K562 (cell line): ENCODE measurements at regions not wholly inside any gene's neighbourhood (a gene's known extent, or its start where the extent isn't known, plus 50 kb on each side); places are given as distances from the start of the nearest gene placed in this dataset.
A peak's percentile ranks its signal among the peaks of the same experiment; 100 is the strongest.

ENCODE experiments used
- ATAC-seq: fragments of 200-7000 bp; cut with Tn5 transposase; 3 replicates; pipeline ENCODE4 v1.9.1; 2020; ENCODE audit warnings: moderate library complexity
- BruUV-seq: library from RNA; stranded (reverse); fragments of 400-500 nt; replicated peaks from 2 replicates; lab custom pipeline; 2021; lab: Mats Ljungman, UMichigan
- CTCF ChIA-PET: fragments of 300-600 bp; formaldehyde crosslinking; extraction: SDS; loops from one replicate; lab custom pipeline; 2021; ENCODE audit warnings: low intra/inter-chr PET ratio; lab: Yijun Ruan, JAX
- POLR2A ChIA-PET: fragments of 300-600, 350-650 bp; sonication (Branson Sonifier 250); formaldehyde crosslinking; extraction: SDS; loops from one replicate; lab custom pipeline; 2021; ENCODE audit warnings: antibody characterized with exemption, inconsistent platforms; lab: Yijun Ruan, JAX
- DNase-seq, 4 experiments: peaks; one replicate each; pipeline versions ENCODE4 v3.0.0 to v3.0.0-alpha.2; 2011 to 2018; ENCODE audit warnings: low spot score in 3 of 4, mixed read lengths in 3 of 4; ENCODE audit errors: extremely low read depth in 1 of 4
- FAIRE-seq: peaks from 2 replicates; lab custom pipeline; 2011; peaks lifted over from hg19 to GRCh38; lab: Jason Lieb, UNC
- H2AFZ ChIP-seq: 2 replicates; pipeline ENCODE4 v1.6.0; 2011; ENCODE audit warnings: low read depth, low read length, control low read depth, inconsistent platforms
- H3K27ac ChIP-seq: fragments of 200-600 bp; 3 replicates; pipeline ENCODE4 v1.8.0; 2011; ENCODE audit warnings: low read depth, mild to moderate bottlenecking, control low read depth, inconsistent platforms, low read length, moderate library complexity, mixed read lengths; ENCODE audit errors: extremely low read depth
- H3K27me3 ChIP-seq, 2 experiments: fragments of 300-600 bp in 1 of 2; 2 replicates in 1 of 2; 3 replicates in 1 of 2; pipeline versions ENCODE4 v1.6.0 to v1.8.0; 2011; ENCODE audit warnings: inconsistent platforms in 2 of 2, low read length in 2 of 2, mild to moderate bottlenecking in 1 of 2, mixed read lengths in 1 of 2, moderate library complexity in 1 of 2; ENCODE audit not compliant: control insufficient read depth in 2 of 2, insufficient read depth in 2 of 2
- H3K36me3 ChIP-seq: fragments of 300-600 bp; 3 replicates; pipeline ENCODE4 v1.8.0; 2011; ENCODE audit warnings: mild to moderate bottlenecking, low read length, inconsistent platforms; ENCODE audit not compliant: control insufficient read depth, insufficient read depth
- H3K4me1 ChIP-seq, 2 experiments: fragments of 200-600 bp in 1 of 2; replicated peaks in 1 of 2; 2 replicates in 1 of 2; 3 replicates in 1 of 2; pipeline versions ENCODE4 v1.5.1 to v1.8.0; 2011; ENCODE audit warnings: inconsistent platforms in 2 of 2, low read length in 2 of 2, mild to moderate bottlenecking in 1 of 2, mixed read lengths in 1 of 2, moderate library complexity in 1 of 2; ENCODE audit not compliant: control insufficient read depth in 2 of 2, insufficient read depth in 2 of 2
- H3K4me2 ChIP-seq: 2 replicates; pipeline ENCODE4 v1.6.1; 2011; ENCODE audit warnings: low read length, control low read depth, inconsistent platforms, mixed read lengths; ENCODE audit not compliant: insufficient read depth
- H3K4me3 ChIP-seq: fragments of 200-600 bp; sonication (generic), shearing (Covaris generic); 2 replicates; pipeline ENCODE4 v1.5.1; 2016; ENCODE audit warnings: control low read depth, inconsistent platforms
- H3K79me2 ChIP-seq: fragments of 200-600 bp; 3 replicates; pipeline ENCODE4 v1.8.0; 2011; ENCODE audit warnings: low read length, inconsistent platforms; ENCODE audit not compliant: control insufficient read depth, insufficient read depth
- H3K9ac ChIP-seq, 2 experiments: 2 replicates each; pipeline versions ENCODE4 v1.6.0 to v1.6.1; 2011; ENCODE audit warnings: low read depth in 2 of 2, low read length in 2 of 2, control low read depth in 1 of 2, inconsistent platforms in 1 of 2, mild to moderate bottlenecking in 1 of 2, mixed read lengths in 1 of 2; ENCODE audit not compliant: insufficient read depth in 1 of 2
- H3K9me1 ChIP-seq: one replicate; pipeline ENCODE4 v1.6.0; 2011; ENCODE audit warnings: inconsistent platforms, mild to moderate bottlenecking, low read length, moderate library complexity; ENCODE audit not compliant: control insufficient read depth, insufficient read depth
- H3K9me3 ChIP-seq: replicated peaks from 2 replicates; pipeline ENCODE4 v1.5.1; 2011; ENCODE audit warnings: low read depth, low read length, inconsistent platforms; ENCODE audit not compliant: control insufficient read depth, insufficient read depth
- H4K20me1 ChIP-seq: replicated peaks from 2 replicates; pipeline ENCODE4 v1.6.1; 2011; ENCODE audit warnings: low read length, inconsistent platforms, mixed read lengths; ENCODE audit not compliant: control insufficient read depth, insufficient read depth
- GTF2A2 ChIP-seq: IDR thresholded peaks from 2 replicates; pipeline ENCODE4 v1.6.1; 2016; ENCODE audit warnings: mild to moderate bottlenecking, missing genetic modification characterization, missing compliant biosample characterization
- RAD21 ChIP-seq, 2 experiments: fragments of 250-450 bp in 1 of 2; fragments of 450-650 bp in 1 of 2; sonication (Bioruptor Pico) in 1 of 2; formaldehyde crosslinking in 1 of 2; IDR thresholded peaks in 1 of 2; conservative IDR thresholded peaks in 1 of 2; 2 replicates each; pipeline versions ENCODE4 v1.4.0 to v1.8.0; 2020 to 2022; ENCODE audit warnings: mild to moderate bottlenecking in 2 of 2, moderate library complexity in 1 of 2
- ZNF197 ChIP-seq: fragments of 200-800 bp; sonication (Bioruptor generic); IDR thresholded peaks from 2 replicates; pipeline ENCODE4 v1.6.1; 2016; ENCODE audit warnings: low read depth, missing genetic modification characterization, missing compliant biosample characterization
- ZNF224 ChIP-seq: sonication (generic); formaldehyde crosslinking; IDR thresholded peaks from 2 replicates; pipeline ENCODE4 v1.8.0; 2022; ENCODE audit warnings: mild to moderate bottlenecking, missing genetic modification reagents
- ZNF324 ChIP-seq: fragments of 250-450 bp; sonication (Bioruptor Pico); IDR thresholded peaks from 2 replicates; pipeline ENCODE4 v1.4.0; 2020; ENCODE audit warnings: mild to moderate bottlenecking
- ZNF639 ChIP-seq, 2 experiments: fragments of 200-800 bp in 1 of 2; sonication (Bioruptor generic) in 1 of 2; sonication (generic) in 1 of 2; formaldehyde crosslinking in 1 of 2; IDR thresholded peaks in 1 of 2; conservative IDR thresholded peaks in 1 of 2; 2 replicates each; pipeline versions ENCODE4 v1.5.0 to v1.6.1; 2016 to 2020; ENCODE audit warnings: missing compliant biosample characterization in 1 of 2, missing genetic modification characterization in 1 of 2, missing genetic modification reagents in 1 of 2
- WGBS: fragments of 100-300 bp; shearing (Covaris generic); methylation state at CpG from one replicate; pipeline ENCODE4 v1.1.6; 2016; ENCODE audit warnings: low coverage, mixed read lengths; ENCODE audit not compliant: insufficient coverage; ENCODE audit errors: missing lambda C conversion rate; 5-methylcytosine and 5-hydroxymethylcytosine counted together
- in situ Hi-C: fragments of 300-500 bp; cut with MboI; formaldehyde crosslinking; loops from 4 replicates; pipeline ENCODE4 v1.15.0; 2018; ENCODE audit warnings: inconsistent platforms, mixed read lengths
- intact Hi-C: fragments of 100-400 bp; cut with micrococcal nuclease; formaldehyde crosslinking; loops from 2 replicates; pipeline ENCODE4 v1.14.2; 2022

GRCh38 chr14:44149597-44149996 lies 357.5 kb downstream of the FSCB start:
- DNase-seq (peak in 1 of 4 experiments; percentile 11), ATAC-seq (no peak), FAIRE-seq (no peak)
- intact Hi-C loops = no loop called here
- 4% methylated on average over 2 of the region's 3 CpGs for WGBS
- no TSS peak for BruUV-seq
- Histone ChIP-seq H3K27ac (no peak overlapping the region), H3K9ac (no peak overlapping the region), H3K9me1 (no peaks in the 10 kb centered on the region), H3K4me2 (no peak overlapping the region), H3K9me3 (no peaks in the 10 kb centered on the region), H3K4me3 (no peak overlapping the region), H3K79me2 (no peaks in the 10 kb centered on the region), H4K20me1 (no peaks in the 10 kb centered on the region), H3K4me1 (no peaks in the 10 kb centered on the region), H3K27me3 (no peaks in the 10 kb centered on the region), H3K36me3 (no peaks in the 10 kb centered on the region), H2AFZ (no peak overlapping the region)
- ChIA-PET POLR2A (no interaction called here), CTCF (no interaction called here)
- in situ Hi-C loops = no loop called here
- TF ChIP-seq ZNF224 (CRISPR knock-in tag) (no peak), ZNF197 (no peak), ZNF324 (no peak), ZNF639 (CRISPR knock-in tag; conservative IDR thresholded peaks at IDR 0.05 in 1 of 2, IDR thresholded peaks at IDR 0.05 in 1 of 2) (no peak), GTF2A2 (no peak), RAD21 (CRISPR knock-in tag; conservative IDR thresholded peaks at IDR 0.05 in 1 of 2, IDR thresholded peaks at IDR 0.05 in 1 of 2) (peak in 1 of 2 experiments; percentile 13; a peak in 1 of 4 replicates)
